HK-2 (cell line): ENCODE measurements at regions not wholly inside any gene's neighbourhood (a gene's known extent, or its start where the extent isn't known, plus 50 kb on each side); places are given as distances from the start of the nearest gene placed in this dataset.
"Not testable (repeated sequence)": the region's sequence is repeated elsewhere in the genome, so short reads cannot be mapped to it uniquely, and the experiment has no call there.

Source experiments
- DNase-seq: peaks from one replicate; pipeline ENCODE4 v3.0.0-alpha.2; 2018; ENCODE audit not compliant: unreplicated experiment

GRCh38 chr6:144476286-144476685 lies 191.2 kb downstream of the UTRN start:
- no peak for DNase-seq

GRCh38 chr6:144477396-144477795 lies 192.3 kb downstream of the UTRN start:
- no peak for DNase-seq

- no peak for DNase-seq
These were observed 192.7 kb downstream of the UTRN start for GRCh38 chr6:144477856-144478255.

GRCh38 chr6:144478483-144478882 lies 193.3 kb downstream of the UTRN start:
- no peak for DNase-seq

- no peak for DNase-seq
These were observed 194.9 kb downstream of the UTRN start for GRCh38 chr6:144479991-144480390.

GRCh38 chr6:144480473-144480872 lies 195.3 kb downstream of the UTRN start:
- no peak for DNase-seq

- no peak for DNase-seq
These were observed 196.4 kb downstream of the UTRN start for GRCh38 chr6:144481527-144481926.

GRCh38 chr6:144482142-144482541 lies 197.0 kb downstream of the UTRN start:
- peak; percentile 52 for DNase-seq

- DNase-seq: no peak
These were observed 200.4 kb downstream of the UTRN start for GRCh38 chr6:144485531-144485930.

GRCh38 chr6:144488590-144488989 lies 203.5 kb downstream of the UTRN start:
- DNase-seq: no peak

- DNase-seq: no peak
These were observed 208.1 kb downstream of the UTRN start for GRCh38 chr6:144493035-144493910.

- DNase-seq: not testable (repeated sequence)
These were observed 209.9 kb downstream of the UTRN start for GRCh38 chr6:144495076-144495475.

- no peak for DNase-seq
These were observed 212.5 kb downstream of the UTRN start for GRCh38 chr6:144497650-144498049.

GRCh38 chr6:144500892-144501291 lies 215.8 kb downstream of the UTRN start:
- DNase-seq: no peak

- DNase-seq: not testable (repeated sequence)
These were observed 220.1 kb downstream of the UTRN start for GRCh38 chr6:144505214-144505613.

- DNase-seq: not testable (repeated sequence)
These were observed 220.9 kb downstream of the UTRN start for GRCh38 chr6:144506051-144506450.

- not testable (repeated sequence) for DNase-seq
These were observed 222.7 kb downstream of the UTRN start for GRCh38 chr6:144507772-144508312.

GRCh38 chr6:144510859-144511258 lies 225.7 kb downstream of the UTRN start:
- no peak for DNase-seq

GRCh38 chr6:144515761-144516160 lies 230.6 kb downstream of the UTRN start:
- no peak for DNase-seq

- DNase-seq: no peak
These were observed 234.3 kb downstream of the UTRN start for GRCh38 chr6:144519426-144519825.

GRCh38 chr6:144528743-144529425 lies 243.7 kb downstream of the UTRN start:
- peak; percentile 63 for DNase-seq

GRCh38 chr6:144530118-144530517 lies 245.0 kb downstream of the UTRN start:
- DNase-seq: no peak

- DNase-seq: not testable (repeated sequence)
These were observed 247.1 kb downstream of the UTRN start for GRCh38 chr6:144532238-144532637.
